Mesenchymal stem cell (in vitro differentiated cells and primary cell): ENCODE measurements at regions not wholly inside any gene's neighbourhood (a gene's known extent, or its start where the extent isn't known, plus 50 kb on each side); places are given as distances from the start of the nearest gene placed in this dataset.
"Not testable (repeated sequence)": the region's sequence is repeated elsewhere in the genome, so short reads cannot be mapped to it uniquely, and the experiment has no call there.

Experiments
- DNase-seq: peaks from one replicate; pipeline ENCODE4 v3.0.0-alpha.2; 2013
- H2AFZ ChIP-seq: one replicate; pipeline ENCODE4 v1.6.1; 2013; ENCODE audit warnings: low read depth, mild to moderate bottlenecking, control low read depth, inconsistent platforms, low read length, moderate library complexity
- H2AK5ac ChIP-seq: 2 replicates; pipeline ENCODE4 v1.6.1; 2013; ENCODE audit warnings: low read length, moderate library complexity, mild to moderate bottlenecking, inconsistent platforms; ENCODE audit not compliant: severe bottlenecking
- H2BK120ac ChIP-seq: one replicate; pipeline ENCODE4 v1.6.1; 2013; ENCODE audit warnings: low read depth, mild to moderate bottlenecking, inconsistent platforms, low read length, moderate library complexity
- H2BK12ac ChIP-seq, 2 experiments: one replicate each; pipeline ENCODE4 v1.6.1; 2013; ENCODE audit warnings: inconsistent platforms in 2 of 2, low read length in 2 of 2, mild to moderate bottlenecking in 2 of 2, moderate library complexity in 2 of 2, control low read depth in 1 of 2
- H2BK15ac ChIP-seq: one replicate; pipeline ENCODE4 v1.6.1; 2013; ENCODE audit warnings: mild to moderate bottlenecking, low read depth, inconsistent platforms; ENCODE audit not compliant: poor library complexity, severe bottlenecking
- H2BK5ac ChIP-seq: 2 replicates; pipeline ENCODE4 v1.6.1; 2013; ENCODE audit warnings: low read depth, mild to moderate bottlenecking, low read length, control low read depth, inconsistent platforms; ENCODE audit not compliant: poor library complexity, severe bottlenecking
- H3K14ac ChIP-seq, 2 experiments: one replicate each; pipeline ENCODE4 v1.6.1; 2013; ENCODE audit warnings: inconsistent platforms in 2 of 2, low read length in 2 of 2, control low read depth in 1 of 2, mild to moderate bottlenecking in 1 of 2, moderate library complexity in 1 of 2
- H3K18ac ChIP-seq, 2 experiments: one replicate each; pipeline ENCODE4 v1.6.1; 2013; ENCODE audit warnings: inconsistent platforms in 2 of 2, low read length in 2 of 2, control low read depth in 1 of 2, low read depth in 1 of 2, mild to moderate bottlenecking in 1 of 2
- H3K23ac ChIP-seq, 2 experiments: one replicate each; pipeline ENCODE4 v1.6.1; 2013; ENCODE audit warnings: inconsistent platforms in 2 of 2, low read length in 2 of 2, mild to moderate bottlenecking in 2 of 2, moderate library complexity in 2 of 2, control low read depth in 1 of 2
- H3K27ac ChIP-seq: 2 replicates; pipeline ENCODE4 v1.5.1; 2013; ENCODE audit warnings: mild to moderate bottlenecking, moderate library complexity, low read length, control low read depth, inconsistent platforms; ENCODE audit not compliant: poor library complexity, severe bottlenecking
- H3K27me3 ChIP-seq, 2 experiments: 2 replicates each; pipeline versions ENCODE4 v1.6.1 to v1.7.0; 2013; ENCODE audit warnings: low read length in 2 of 2, mild to moderate bottlenecking in 2 of 2, moderate library complexity in 2 of 2, control low read depth in 1 of 2, inconsistent platforms in 1 of 2; ENCODE audit not compliant: control insufficient read depth in 1 of 2, insufficient read depth in 1 of 2
- H3K36me3 ChIP-seq, 2 experiments: 2 replicates each; pipeline versions ENCODE4 v1.6.1 to v1.7.0; 2013; ENCODE audit warnings: low read length in 2 of 2, control low read depth in 1 of 2, inconsistent platforms in 1 of 2, low read depth in 1 of 2, mild to moderate bottlenecking in 1 of 2; ENCODE audit not compliant: insufficient read depth in 2 of 2, control insufficient read depth in 1 of 2
- H3K4ac ChIP-seq, 2 experiments: one replicate each; pipeline ENCODE4 v1.6.1; 2013; ENCODE audit warnings: inconsistent platforms in 2 of 2, low read length in 2 of 2, mild to moderate bottlenecking in 2 of 2, moderate library complexity in 2 of 2, control low read depth in 1 of 2, low read depth in 1 of 2
- H3K4me1 ChIP-seq: 2 replicates; pipeline ENCODE4 v1.6.1; 2013; ENCODE audit warnings: low read depth, low read length, control low read depth; ENCODE audit not compliant: control insufficient read depth, insufficient read depth
- H3K4me2 ChIP-seq: 2 replicates; pipeline ENCODE4 v1.6.1; 2013; ENCODE audit warnings: low read length, mild to moderate bottlenecking, inconsistent platforms; ENCODE audit not compliant: poor library complexity, severe bottlenecking
- H3K4me3 ChIP-seq, 2 experiments: 2 replicates each; pipeline versions ENCODE4 v1.5.1 to v1.7.0; 2013; ENCODE audit warnings: low read length in 2 of 2, mild to moderate bottlenecking in 2 of 2, control low read depth in 1 of 2, low read depth in 1 of 2; ENCODE audit not compliant: insufficient read depth in 1 of 2
- H3K79me1 ChIP-seq: replicated peaks from 2 replicates; pipeline ENCODE4 v1.6.1; 2013; ENCODE audit warnings: mild to moderate bottlenecking, control low read depth, low read length, inconsistent platforms; ENCODE audit not compliant: poor library complexity, severe bottlenecking
- H3K9ac ChIP-seq: 2 replicates; pipeline ENCODE4 v1.7.0; 2013; ENCODE audit warnings: mild to moderate bottlenecking, low read length, moderate library complexity
- H3K9me3 ChIP-seq: 2 replicates; pipeline ENCODE4 v1.7.0; 2013; ENCODE audit warnings: mild to moderate bottlenecking, low read length; ENCODE audit not compliant: control insufficient read depth
- H4K8ac ChIP-seq: one replicate; pipeline ENCODE4 v1.6.1; 2013; ENCODE audit warnings: inconsistent platforms, mild to moderate bottlenecking, low read length, moderate library complexity
- H4K91ac ChIP-seq: one replicate; pipeline ENCODE4 v1.6.1; 2013; ENCODE audit warnings: mild to moderate bottlenecking, low read length, inconsistent platforms
- whole genome bisulfite sequencing: methylation state at CpG from one replicate; pipeline ENCODE4 v1.1.7; 2013; ENCODE audit warnings: mixed read lengths; 5-methylcytosine and 5-hydroxymethylcytosine counted together

DNA sequence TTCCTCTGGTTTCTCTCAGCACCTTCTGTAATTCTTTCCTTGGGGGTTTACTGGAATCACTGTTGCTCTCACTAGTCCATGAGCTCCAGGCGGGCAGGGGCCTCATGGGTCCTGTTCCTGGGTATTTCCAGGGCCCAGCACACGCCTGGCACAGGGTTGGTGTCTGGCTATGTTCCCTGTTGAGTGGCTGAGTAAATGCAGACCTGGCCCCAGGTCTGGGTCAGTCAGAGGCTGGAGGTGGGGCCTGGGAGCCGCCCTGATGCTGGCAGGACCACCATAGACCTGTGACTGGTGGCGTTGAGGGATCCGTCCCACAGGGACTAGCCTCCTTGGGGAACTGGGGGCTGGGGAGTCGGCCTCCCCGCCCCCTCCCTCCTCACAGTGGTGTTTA, 313.4 kb downstream of the PTPRU start:
- H3K14ac ChIP-seq, H4K8ac ChIP-seq, H3K27ac ChIP-seq, H2BK120ac ChIP-seq, H3K4me3 ChIP-seq, H2BK5ac ChIP-seq, H3K23ac ChIP-seq, DNase-seq, H3K36me3 ChIP-seq, H3K4ac ChIP-seq, H3K18ac ChIP-seq, H2AFZ ChIP-seq, H3K9me3 ChIP-seq, H2BK15ac ChIP-seq, H2AK5ac ChIP-seq, H3K4me1 ChIP-seq, H4K91ac ChIP-seq, H3K4me2 ChIP-seq, H3K9ac ChIP-seq, H2BK12ac ChIP-seq, H3K79me1 ChIP-seq: not testable (repeated sequence)
- 45% methylated on average over 6 of the region's 7 CpGs for WGBS
- H3K27me3 ChIP-seq: peaks cover 0 to 23% of the 10 kb centered on the region in 2 experiments

DNA sequence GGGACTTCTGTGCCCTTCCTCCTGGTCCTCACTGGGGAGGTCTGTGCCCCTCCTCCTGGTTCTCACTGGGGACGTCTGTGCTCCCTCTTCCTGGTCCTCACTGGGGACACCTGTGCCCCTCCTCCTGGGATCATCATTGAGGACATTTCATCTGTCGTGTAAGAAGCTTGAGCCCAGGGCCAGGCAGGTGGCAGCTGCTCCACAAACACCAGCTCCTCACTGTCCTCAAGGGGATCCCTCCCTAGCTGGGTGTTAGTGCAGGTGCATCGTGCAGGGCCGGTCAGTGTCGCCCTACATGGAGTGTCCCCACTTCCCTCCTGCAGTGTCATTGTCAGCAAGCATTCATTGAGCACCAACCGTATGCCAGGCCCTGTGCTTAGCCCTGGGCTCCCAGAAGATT, 312.7 kb downstream of the PTPRU start:
- no peak overlapping the region for H2BK15ac ChIP-seq
- no peak overlapping the region for H2AK5ac ChIP-seq
- H2BK120ac ChIP-seq: no peak overlapping the region
- no peak overlapping the region for H3K18ac ChIP-seq
- H3K27ac ChIP-seq: no peak overlapping the region
- peaks cover 3% of the 10 kb centered on the region for H3K9me3 ChIP-seq
- no peak overlapping the region for H3K9ac ChIP-seq
- no peak overlapping the region for H3K4me3 ChIP-seq
- H4K91ac ChIP-seq: no peak overlapping the region
- H3K36me3 ChIP-seq: no peaks in the 10 kb centered on the region
- H2BK5ac ChIP-seq: no peak overlapping the region
- H3K23ac ChIP-seq: no peak overlapping the region
- no peak overlapping the region for H2AFZ ChIP-seq
- no peaks in the 10 kb centered on the region for H3K79me1 ChIP-seq
- 72% methylated on average over 6 of the region's 6 CpGs for WGBS
- no peak overlapping the region for H2BK12ac ChIP-seq
- no peak for DNase-seq
- H3K4ac ChIP-seq: no peak overlapping the region
- no peak overlapping the region for H4K8ac ChIP-seq
- no peaks in the 10 kb centered on the region for H3K4me1 ChIP-seq
- H3K14ac ChIP-seq: no peak overlapping the region
- H3K27me3 ChIP-seq: peaks cover 0 to 23% of the 10 kb centered on the region in 2 experiments
- H3K4me2 ChIP-seq: no peak overlapping the region

DNA sequence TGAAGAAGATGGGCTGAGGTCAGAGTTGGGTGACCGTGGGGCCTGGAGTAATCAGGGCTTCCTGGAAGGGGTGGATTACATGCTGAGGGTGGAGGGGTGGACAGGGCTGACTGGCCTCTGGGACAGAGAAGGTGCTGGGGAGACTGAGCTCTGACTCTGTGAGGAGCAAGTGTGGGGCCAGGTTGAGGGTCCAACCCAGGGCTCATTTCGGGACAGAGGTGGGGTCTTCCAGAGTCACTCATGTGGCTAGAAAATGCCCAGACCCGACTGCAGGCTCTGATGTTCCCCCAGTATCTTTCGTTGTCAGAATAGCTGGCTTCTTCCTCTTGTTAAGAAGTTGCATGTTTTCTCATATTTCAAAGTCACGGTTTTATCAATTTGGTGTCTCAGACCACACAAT, 311.8 kb downstream of the PTPRU start:
- Histone ChIP-seq H3K27me3 (peaks cover 0 to 23% of the 10 kb centered on the region in 2 experiments), H3K9me3 (peaks cover 3% of the 10 kb centered on the region), H3K36me3 (no peaks in the 10 kb centered on the region), H3K27ac (no peak overlapping the region), H2AFZ (no peak overlapping the region), H2BK15ac (no peak overlapping the region), H2BK5ac (no peak overlapping the region), H3K4me1 (no peaks in the 10 kb centered on the region), H3K4me3 (no peak overlapping the region), H4K8ac (no peak overlapping the region), H3K23ac (no peak overlapping the region), H3K18ac (no peak overlapping the region), H3K14ac (no peak overlapping the region), H2BK120ac (no peak overlapping the region), H3K9ac (no peak overlapping the region), H4K91ac (no peak overlapping the region), H2AK5ac (no peak overlapping the region), H3K4ac (no peak overlapping the region), H3K79me1 (no peaks in the 10 kb centered on the region), H3K4me2 (no peak overlapping the region), H2BK12ac (no peak overlapping the region)
- WGBS: 57% methylated on average over 5 of the region's 5 CpGs
- no peak for DNase-seq

DNA sequence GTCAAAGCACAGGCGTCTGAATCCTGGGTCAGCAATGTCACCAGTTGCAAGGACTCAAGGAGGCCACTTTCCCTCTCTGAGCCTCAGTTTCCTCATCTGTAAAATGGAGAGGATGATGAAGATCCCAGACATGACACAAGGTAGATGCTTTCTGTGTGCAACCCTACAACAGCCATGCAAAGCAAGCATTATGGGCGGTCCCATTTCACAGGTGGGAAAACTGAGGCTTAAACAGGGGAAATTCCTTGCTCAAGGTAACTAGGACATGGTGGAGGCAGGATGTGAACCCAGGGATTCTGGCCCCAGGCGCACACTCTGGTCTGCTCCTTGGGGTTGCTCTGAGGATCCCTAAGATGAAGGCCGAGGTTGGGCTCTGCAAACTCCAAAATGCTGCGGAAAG, 311.0 kb downstream of the PTPRU start:
- Histone ChIP-seq H3K36me3 (no peaks in the 10 kb centered on the region), H3K23ac (no peak overlapping the region), H3K4me2 (no peak overlapping the region), H3K27ac (no peak overlapping the region), H3K4ac (no peak overlapping the region), H2AFZ (no peak overlapping the region), H4K8ac (no peak overlapping the region), H3K18ac (no peak overlapping the region), H4K91ac (no peak overlapping the region), H2BK5ac (no peak overlapping the region), H3K27me3 (peaks cover 0 to 23% of the 10 kb centered on the region in 2 experiments), H3K79me1 (no peaks in the 10 kb centered on the region), H3K9ac (no peak overlapping the region), H3K4me3 (no peak overlapping the region), H2BK15ac (no peak overlapping the region), H3K9me3 (peaks cover 3% of the 10 kb centered on the region), H2BK12ac (no peak overlapping the region), H3K14ac (no peak overlapping the region), H3K4me1 (no peaks in the 10 kb centered on the region), H2AK5ac (no peak overlapping the region), H2BK120ac (no peak overlapping the region)
- DNase-seq: no peak
- 87% methylated on average over 5 of the region's 5 CpGs for WGBS
